ENCODE measurements at regions not wholly inside any gene's neighbourhood (a gene's known extent, or its start where the extent isn't known, plus 50 kb on each side); places are given as distances from the start of the nearest gene placed in this dataset.

DNA sequence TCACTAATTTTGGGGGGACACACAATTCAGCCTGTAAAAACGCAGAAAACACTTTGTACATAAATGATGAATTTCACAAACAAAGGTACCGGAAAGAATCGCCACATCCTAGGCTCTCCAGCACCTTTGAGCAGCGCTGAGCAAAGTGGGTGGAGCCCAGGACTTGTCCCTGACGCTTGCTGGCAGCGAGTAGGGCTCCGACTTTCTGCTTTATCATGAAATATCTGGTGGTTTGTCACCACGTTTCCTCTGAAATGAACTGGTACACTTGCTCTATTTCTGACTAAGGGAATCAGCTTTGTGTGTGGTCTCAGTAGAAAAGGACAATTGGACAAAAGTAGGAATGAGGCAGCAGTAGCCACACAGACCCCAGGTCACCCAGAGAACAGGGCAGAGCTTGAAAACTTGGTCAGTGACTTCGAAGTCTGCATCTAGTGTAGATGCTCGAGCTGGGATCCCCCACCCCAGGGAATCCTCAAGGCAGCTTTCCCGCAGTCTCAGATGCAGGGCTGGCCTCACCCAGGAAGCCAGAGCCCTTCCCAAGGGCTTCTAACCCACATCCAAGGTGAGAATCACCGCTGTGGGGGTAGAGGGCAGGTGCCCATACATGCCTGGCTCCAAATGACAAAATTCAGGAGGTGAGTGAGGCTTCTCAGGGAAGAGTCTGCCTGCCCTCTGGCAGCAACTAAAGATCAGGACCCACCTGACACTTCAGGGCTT is 85.3 kb upstream of the SOX1 start:
- TF ChIP-seq, protein P1, sequence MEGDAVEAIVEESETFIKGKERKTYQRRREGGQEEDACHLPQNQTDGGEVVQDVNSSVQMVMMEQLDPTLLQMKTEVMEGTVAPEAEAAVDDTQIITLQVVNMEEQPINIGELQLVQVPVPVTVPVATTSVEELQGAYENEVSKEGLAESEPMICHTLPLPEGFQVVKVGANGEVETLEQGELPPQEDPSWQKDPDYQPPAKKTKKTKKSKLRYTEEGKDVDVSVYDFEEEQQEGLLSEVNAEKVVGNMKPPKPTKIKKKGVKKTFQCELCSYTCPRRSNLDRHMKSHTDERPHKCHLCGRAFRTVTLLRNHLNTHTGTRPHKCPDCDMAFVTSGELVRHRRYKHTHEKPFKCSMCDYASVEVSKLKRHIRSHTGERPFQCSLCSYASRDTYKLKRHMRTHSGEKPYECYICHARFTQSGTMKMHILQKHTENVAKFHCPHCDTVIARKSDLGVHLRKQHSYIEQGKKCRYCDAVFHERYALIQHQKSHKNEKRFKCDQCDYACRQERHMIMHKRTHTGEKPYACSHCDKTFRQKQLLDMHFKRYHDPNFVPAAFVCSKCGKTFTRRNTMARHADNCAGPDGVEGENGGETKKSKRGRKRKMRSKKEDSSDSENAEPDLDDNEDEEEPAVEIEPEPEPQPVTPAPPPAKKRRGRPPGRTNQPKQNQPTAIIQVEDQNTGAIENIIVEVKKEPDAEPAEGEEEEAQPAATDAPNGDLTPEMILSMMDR (IDR thresholded peaks at IDR 0.05; ENCODE audit: unreplicated experiment): no peak
- H3K27ac Mint-ChIP-seq (ENCODE audit: unreplicated experiment): no peak overlapping the region
- H3K27me3 Mint-ChIP-seq (ENCODE audit: unreplicated experiment): peaks cover 3% of the 10 kb centered on the region

GRCh38 chr13:111984349-111984748 is 82.6 kb upstream of the SOX1 start:
- Mint-ChIP-seq H3K27ac (ENCODE audit: unreplicated experiment) (no peak overlapping the region), H3K4me1 (ENCODE audit: unreplicated experiment) (no peaks in the 10 kb centered on the region), H3K4me3 (ENCODE audit: unreplicated experiment) (no peak overlapping the region), H3K27me3 (ENCODE audit: unreplicated experiment) (peaks cover 3% of the 10 kb centered on the region), H3K36me3 (ENCODE audit: low read depth, unreplicated experiment) (no peaks in the 10 kb centered on the region), H3K9me3 (ENCODE audit: unreplicated experiment) (peaks cover 8% of the 10 kb centered on the region)
- no peak for DNase-seq (ENCODE audit: low spot score)
- TF ChIP-seq, protein P1 (IDR thresholded peaks at IDR 0.05; ENCODE audit: unreplicated experiment): no peak

More for the DNA sequence above, 85.3 kb upstream of the SOX1 start:
- H3K4me3 Mint-ChIP-seq (ENCODE audit: unreplicated experiment): no peak overlapping the region
- H3K9me3 Mint-ChIP-seq (ENCODE audit: unreplicated experiment): no peaks in the 10 kb centered on the region
- DNase-seq (ENCODE audit: low spot score): no peak
- no peaks in the 10 kb centered on the region for H3K4me1 Mint-ChIP-seq (ENCODE audit: unreplicated experiment)
- no peaks in the 10 kb centered on the region for H3K36me3 Mint-ChIP-seq (ENCODE audit: low read depth, unreplicated experiment)

- H3K9me3 Mint-ChIP-seq (ENCODE audit: unreplicated experiment): peaks cover 20% of the 10 kb centered on the region
- H3K36me3 Mint-ChIP-seq (ENCODE audit: low read depth, unreplicated experiment): peaks cover 8% of the 10 kb centered on the region
- no peak overlapping the region for H3K27ac Mint-ChIP-seq (ENCODE audit: unreplicated experiment)
- H3K27me3 Mint-ChIP-seq (ENCODE audit: unreplicated experiment): peaks cover 2% of the 10 kb centered on the region
- TF ChIP-seq, protein P1 (IDR thresholded peaks at IDR 0.05; ENCODE audit: unreplicated experiment): no peak
- no peak for DNase-seq (ENCODE audit: low spot score)
- no peak overlapping the region for H3K4me3 Mint-ChIP-seq (ENCODE audit: unreplicated experiment)
- H3K4me1 Mint-ChIP-seq (ENCODE audit: unreplicated experiment): no peaks in the 10 kb centered on the region
Measured at GRCh38 chr13:111990362-111990761, 76.6 kb upstream of the SOX1 start.

DNA sequence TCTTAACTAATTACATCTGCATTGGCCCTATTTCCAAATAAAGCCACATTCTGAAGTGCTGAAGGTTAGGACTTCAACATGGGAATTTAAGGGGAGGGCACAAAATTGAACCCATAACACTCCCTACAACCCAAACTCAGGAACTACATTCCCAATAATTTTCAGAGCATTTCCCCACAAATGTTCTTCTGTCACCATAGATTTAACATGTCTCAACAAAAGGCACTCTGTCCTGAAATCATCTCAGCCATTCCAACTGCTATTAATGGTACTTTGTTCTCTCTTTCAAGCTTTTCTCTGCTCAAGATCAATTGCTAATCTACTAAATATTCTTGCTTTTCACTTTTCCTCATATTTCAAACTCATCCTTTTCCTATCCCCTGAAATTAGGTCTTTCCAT is 74.0 kb upstream of the SOX1 start:
- Mint-ChIP-seq H3K27ac (ENCODE audit: unreplicated experiment) (no peak overlapping the region), H3K36me3 (ENCODE audit: low read depth, unreplicated experiment) (peaks cover 8% of the 10 kb centered on the region), H3K4me3 (ENCODE audit: unreplicated experiment) (no peak overlapping the region), H3K9me3 (ENCODE audit: unreplicated experiment) (peaks cover 12% of the 10 kb centered on the region), H3K27me3 (ENCODE audit: unreplicated experiment) (peaks cover 2% of the 10 kb centered on the region), H3K4me1 (ENCODE audit: unreplicated experiment) (no peaks in the 10 kb centered on the region)
- TF ChIP-seq, protein P1 (IDR thresholded peaks at IDR 0.05; ENCODE audit: unreplicated experiment): no peak
- no peak for DNase-seq (ENCODE audit: low spot score)

- Mint-ChIP-seq H3K27me3 (ENCODE audit: unreplicated experiment) (peaks cover 2% of the 10 kb centered on the region), H3K4me3 (ENCODE audit: unreplicated experiment) (no peak overlapping the region), H3K9me3 (ENCODE audit: unreplicated experiment) (peaks cover 12% of the 10 kb centered on the region), H3K4me1 (ENCODE audit: unreplicated experiment) (no peaks in the 10 kb centered on the region), H3K36me3 (ENCODE audit: low read depth, unreplicated experiment) (peaks cover 8% of the 10 kb centered on the region), H3K27ac (ENCODE audit: unreplicated experiment) (no peak overlapping the region)
- DNase-seq (ENCODE audit: low spot score): no peak
- TF ChIP-seq, protein P1 (IDR thresholded peaks at IDR 0.05; ENCODE audit: unreplicated experiment): no peak
Measured at GRCh38 chr13:111993691-111994090, 73.3 kb upstream of the SOX1 start.

Measured in endothelial cell (in vitro differentiated cells).